Occipital lobe (tissue), 1 donor: ENCODE measurements at regions not wholly inside any gene's neighbourhood (a gene's known extent, or its start where the extent isn't known, plus 50 kb on each side); places are given as distances from the start of the nearest gene placed in this dataset.
A peak's percentile ranks its signal among the peaks of the same experiment; 100 is the strongest.

Experiments
- DNase-seq: peaks from one replicate; lab custom pipeline; 2025; lab: John Stamatoyannopoulos, UW

DNA sequence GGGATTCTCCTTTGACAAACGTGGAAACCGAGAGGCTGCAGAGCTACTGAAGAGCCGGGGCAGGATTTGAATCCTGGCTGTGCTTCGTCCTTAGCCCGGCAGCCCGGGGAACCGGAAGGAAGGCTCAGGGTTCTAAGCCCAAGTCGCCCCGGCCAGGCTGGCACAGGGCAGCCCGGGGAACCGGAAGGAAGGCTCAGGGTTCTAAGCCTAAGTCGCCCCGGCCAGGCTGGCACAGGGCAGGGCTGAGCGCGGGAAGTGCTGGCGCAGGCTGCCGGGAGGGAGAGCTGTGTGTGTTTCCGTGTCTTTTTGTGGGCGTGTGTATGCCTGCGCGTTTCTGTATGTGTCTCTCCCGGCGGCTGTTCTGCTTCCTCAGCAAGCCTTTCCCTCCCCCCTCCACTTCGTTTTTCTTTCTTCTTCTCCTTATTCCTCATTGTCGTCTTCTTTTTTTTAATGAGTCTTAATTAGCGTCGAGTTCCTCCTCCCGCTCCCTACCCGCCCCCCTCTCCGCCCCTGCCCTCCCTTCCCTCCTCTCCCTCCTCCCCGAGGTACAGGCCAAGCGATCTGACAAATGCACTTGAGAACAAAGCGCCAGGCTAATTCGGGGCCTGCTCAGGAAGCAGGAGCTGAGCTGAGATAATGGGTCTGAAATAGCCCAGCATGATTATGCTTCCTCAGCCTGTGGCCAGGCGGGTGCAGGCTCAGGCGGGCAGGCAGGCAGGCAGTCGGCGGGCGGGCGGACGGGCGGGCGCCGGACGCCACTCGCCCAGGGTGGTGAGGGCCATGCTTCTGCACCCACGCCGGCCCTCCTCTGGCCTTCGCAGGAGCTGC is 65.9 kb downstream of the EFNB1 start:
- peak; percentile 64 for DNase-seq

DNA sequence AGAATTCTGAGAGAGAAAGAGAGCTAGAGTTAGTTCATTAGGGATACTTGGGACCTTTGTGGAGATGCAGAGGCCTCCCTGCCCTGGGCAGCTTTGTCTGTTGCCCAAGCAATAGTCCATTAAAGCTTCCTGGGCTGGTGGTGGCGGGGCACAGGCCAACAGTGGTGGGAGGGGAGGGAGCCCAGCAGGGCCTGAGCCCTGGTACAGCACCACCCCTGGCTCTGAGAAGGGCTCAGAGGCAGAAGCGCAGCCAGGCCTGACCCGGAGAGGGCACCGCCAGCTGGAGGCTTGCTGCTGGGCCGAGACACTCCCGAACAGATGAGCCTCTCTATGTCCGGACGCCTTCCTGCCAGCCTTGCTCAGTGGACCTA is 65.3 kb downstream of the EFNB1 start:
- DNase-seq: no peak

DNA sequence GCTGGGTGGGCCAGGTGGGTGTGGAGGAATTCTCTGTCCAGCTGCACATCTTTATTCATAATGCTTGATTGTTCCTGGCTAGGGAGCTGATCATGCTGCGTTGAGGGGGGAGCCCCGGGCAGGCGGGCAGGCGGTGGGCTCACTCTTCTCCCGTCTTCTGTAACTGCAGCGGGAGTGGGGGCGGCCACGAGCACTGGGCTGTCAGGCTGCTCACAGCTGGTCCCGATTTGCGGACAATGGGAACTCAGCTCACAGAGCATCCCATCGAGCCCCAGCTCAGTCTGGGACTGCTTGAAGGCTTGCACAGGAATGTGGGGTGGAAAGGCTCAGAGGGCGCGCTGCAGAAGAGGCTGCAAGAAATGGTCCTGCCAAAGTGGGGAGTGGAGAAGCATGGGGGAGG is 63.8 kb downstream of the EFNB1 start:
- no peak for DNase-seq

DNA sequence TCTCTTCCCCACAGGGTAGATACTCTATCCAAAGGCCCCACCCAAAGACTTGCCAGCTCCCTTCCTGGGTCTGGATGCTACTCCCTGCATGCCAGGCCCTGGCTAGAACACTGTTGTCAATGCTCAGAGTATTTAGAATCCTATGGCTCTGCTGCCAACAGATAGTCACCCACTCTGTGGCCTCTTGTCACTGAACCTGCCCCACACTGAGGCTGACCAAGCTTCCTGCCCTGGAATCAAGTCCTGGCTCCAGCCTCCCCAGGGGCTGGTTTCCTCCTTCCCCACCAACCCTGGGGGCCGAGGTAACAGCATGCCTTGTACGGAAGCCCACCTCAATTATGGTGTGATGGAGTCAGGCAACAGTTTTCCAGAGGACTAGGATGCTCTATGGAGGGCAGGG is 63.3 kb downstream of the EFNB1 start:
- DNase-seq: no peak
